H4 (cell line): ENCODE measurements at regions not wholly inside any gene's neighbourhood (a gene's known extent, or its start where the extent isn't known, plus 50 kb on each side); places are given as distances from the start of the nearest gene placed in this dataset.

Source experiments
- DNase-seq: peaks from one replicate; pipeline ENCODE4 v3.0.0-alpha.2; 2015; ENCODE audit warnings: low spot score

- no peak for DNase-seq
Measured at GRCh38 chr7:45986355-45987298, 65.6 kb upstream of the IGFBP3 start.

- DNase-seq = peak; percentile 80
Measured at GRCh38 chr7:45985902-45986301, 64.8 kb upstream of the IGFBP3 start.

GRCh38 chr7:45984386-45985295 lies 63.6 kb upstream of the IGFBP3 start:
- DNase-seq = peak; percentile 66

- no peak for DNase-seq
Measured at GRCh38 chr7:45983720-45984255, 62.7 kb upstream of the IGFBP3 start.

GRCh38 chr7:45982907-45983719 lies 62.0 kb upstream of the IGFBP3 start:
- DNase-seq = no peak

GRCh38 chr7:45982132-45982531 lies 61.1 kb upstream of the IGFBP3 start:
- no peak for DNase-seq

- DNase-seq = no peak
Measured at GRCh38 chr7:45980973-45981372, 59.9 kb upstream of the IGFBP3 start.

GRCh38 chr7:45980181-45980905 lies 59.3 kb upstream of the IGFBP3 start:
- no peak for DNase-seq

- no peak for DNase-seq
Measured at GRCh38 chr7:45979275-45980180, 58.5 kb upstream of the IGFBP3 start.

- DNase-seq = peak; percentile 44
Measured at GRCh38 chr7:45978731-45979211, 57.7 kb upstream of the IGFBP3 start.

- DNase-seq = peak; percentile 100
Measured at GRCh38 chr7:45978010-45978681, 57.1 kb upstream of the IGFBP3 start.

- no peak for DNase-seq
Measured at GRCh38 chr7:45977256-45977780, 56.2 kb upstream of the IGFBP3 start.

- no peak for DNase-seq
Measured at GRCh38 chr7:45976485-45976856, 55.4 kb upstream of the IGFBP3 start.

- no peak for DNase-seq
Measured at GRCh38 chr7:45975847-45976484, 54.9 kb upstream of the IGFBP3 start.

- DNase-seq = no peak
Measured at GRCh38 chr7:45975367-45975766, 54.3 kb upstream of the IGFBP3 start.

- no peak for DNase-seq
Measured at GRCh38 chr7:45974540-45975360, 53.7 kb upstream of the IGFBP3 start.
